IPS-15b (cell line): ENCODE measurements at regions not wholly inside any gene's neighbourhood (a gene's known extent, or its start where the extent isn't known, plus 50 kb on each side); places are given as distances from the start of the nearest gene placed in this dataset.

Source experiments
- H3K27me3 ChIP-seq: one replicate; pipeline ENCODE4 v1.6.1; 2013; ENCODE audit warnings: low read length; ENCODE audit not compliant: control insufficient read depth, insufficient read depth
- H3K36me3 ChIP-seq: one replicate; pipeline ENCODE4 v1.6.1; 2013; ENCODE audit warnings: low read length; ENCODE audit not compliant: control insufficient read depth, insufficient read depth
- H3K4me1 ChIP-seq: one replicate; pipeline ENCODE4 v1.6.1; 2013; ENCODE audit warnings: mild to moderate bottlenecking, low read length; ENCODE audit not compliant: control insufficient read depth, insufficient read depth
- H3K4me3 ChIP-seq: one replicate; pipeline ENCODE4 v1.5.1; 2013; ENCODE audit warnings: low read depth, low read length
- H3K9ac ChIP-seq: one replicate; pipeline ENCODE4 v1.6.1; 2013; ENCODE audit warnings: low read depth, mild to moderate bottlenecking, low read length
- H3K9me3 ChIP-seq: one replicate; pipeline ENCODE4 v1.6.1; 2013; ENCODE audit warnings: mild to moderate bottlenecking, low read length; ENCODE audit not compliant: control insufficient read depth, insufficient read depth

DNA sequence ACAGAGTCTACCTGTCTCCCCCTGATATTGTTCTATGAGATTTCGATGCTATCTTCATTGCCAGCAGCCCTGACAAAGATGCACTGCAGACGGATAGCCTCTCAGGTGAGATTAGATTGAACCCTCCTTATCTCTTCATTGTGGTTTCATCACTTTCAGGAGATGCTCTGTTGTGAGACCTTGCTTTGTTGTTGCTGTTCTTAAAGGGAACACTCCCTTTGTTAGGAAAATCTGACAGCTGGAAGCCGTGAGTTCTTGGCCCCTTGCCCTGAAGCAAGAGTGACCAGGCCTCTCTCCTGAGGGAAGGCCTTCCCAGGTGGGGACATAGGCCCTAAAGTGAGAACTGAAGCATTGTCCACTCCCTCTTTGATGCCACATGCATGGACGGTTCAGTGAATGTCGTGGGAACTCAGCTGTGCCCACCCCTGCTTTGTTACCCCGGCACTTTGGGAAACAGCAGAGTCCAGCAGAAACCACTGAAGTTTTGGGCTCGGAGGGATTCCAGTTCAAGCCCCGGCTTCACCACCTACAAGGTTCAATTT, 976.1 kb downstream of the TBC1D22A start:
- H3K27me3 ChIP-seq, result no peaks in the 10 kb centered on the region
- H3K36me3 ChIP-seq, result no peaks in the 10 kb centered on the region
- H3K4me1 ChIP-seq, result no peaks in the 10 kb centered on the region
- no peak overlapping the region for H3K4me3 ChIP-seq
- H3K9ac ChIP-seq, result no peak overlapping the region
- H3K9me3 ChIP-seq, result no peaks in the 10 kb centered on the region

DNA sequence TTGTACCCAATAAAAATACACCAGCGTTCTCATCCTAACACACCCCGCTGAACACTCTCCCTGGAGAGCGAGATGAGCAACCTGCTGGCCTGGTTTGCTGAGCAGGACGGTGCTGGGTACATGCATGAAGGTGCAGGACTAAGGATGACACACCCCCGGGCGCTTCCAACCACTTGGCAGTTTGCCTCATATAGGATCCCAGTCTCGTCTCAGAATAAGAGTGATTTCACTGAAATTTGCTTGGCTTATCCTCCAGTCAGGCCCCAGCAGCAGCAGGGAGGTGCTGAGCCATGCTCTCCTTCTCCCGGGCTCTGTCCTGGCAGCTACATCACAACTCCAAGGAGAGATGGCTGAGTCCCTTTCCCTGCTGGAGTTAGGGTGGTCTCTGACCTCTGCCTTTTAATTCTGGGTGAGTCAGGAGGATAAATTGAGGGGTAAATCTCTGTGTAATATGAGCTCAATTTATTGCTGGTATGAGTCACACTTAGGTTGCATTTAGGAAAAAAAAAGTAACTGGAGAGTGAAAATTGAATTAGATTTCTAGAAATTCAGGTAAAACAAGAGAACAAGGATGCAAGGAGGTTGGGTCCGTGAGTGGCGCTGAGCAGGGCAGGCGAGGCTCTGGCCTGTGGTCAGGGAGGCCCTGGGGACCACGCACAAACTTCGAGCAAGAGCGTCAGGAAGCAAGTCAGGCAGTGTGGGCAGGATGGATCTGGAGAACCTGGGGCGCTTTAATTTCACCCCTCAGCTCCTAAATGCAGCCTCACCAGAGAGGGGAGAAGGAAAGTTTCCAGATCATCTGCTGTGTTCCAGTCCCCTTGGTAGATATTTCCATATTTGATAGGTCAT, 974.0 kb downstream of the TBC1D22A start:
- H3K27me3 ChIP-seq, result no peaks in the 10 kb centered on the region
- H3K9ac ChIP-seq, result no peak overlapping the region
- H3K4me1 ChIP-seq, result no peaks in the 10 kb centered on the region
- H3K9me3 ChIP-seq, result no peaks in the 10 kb centered on the region
- no peaks in the 10 kb centered on the region for H3K36me3 ChIP-seq
- no peak overlapping the region for H3K4me3 ChIP-seq

DNA sequence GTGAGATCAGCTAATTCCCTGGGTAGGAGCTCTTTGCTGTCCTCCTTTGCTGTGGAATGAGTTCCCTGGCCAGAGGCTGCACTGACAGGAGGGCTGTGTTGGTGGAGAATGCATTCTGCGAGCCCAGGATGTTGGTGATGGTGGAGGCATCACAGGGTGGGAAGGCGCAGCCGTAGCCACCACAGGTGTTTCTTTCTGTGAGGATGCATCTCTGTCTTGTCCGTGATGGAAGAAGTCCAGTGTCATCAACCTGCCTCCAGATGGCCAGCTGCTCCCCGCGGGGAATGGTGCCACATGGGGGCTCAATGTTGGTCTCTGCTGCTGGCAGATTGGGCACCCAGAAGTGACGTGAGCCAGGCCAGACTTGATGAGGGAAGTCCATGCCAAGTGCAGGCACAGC, 972.1 kb downstream of the TBC1D22A start:
- Histone ChIP-seq H3K9me3 (no peaks in the 10 kb centered on the region), H3K4me1 (no peaks in the 10 kb centered on the region), H3K4me3 (no peak overlapping the region), H3K9ac (no peak overlapping the region), H3K27me3 (no peaks in the 10 kb centered on the region), H3K36me3 (no peaks in the 10 kb centered on the region)

DNA sequence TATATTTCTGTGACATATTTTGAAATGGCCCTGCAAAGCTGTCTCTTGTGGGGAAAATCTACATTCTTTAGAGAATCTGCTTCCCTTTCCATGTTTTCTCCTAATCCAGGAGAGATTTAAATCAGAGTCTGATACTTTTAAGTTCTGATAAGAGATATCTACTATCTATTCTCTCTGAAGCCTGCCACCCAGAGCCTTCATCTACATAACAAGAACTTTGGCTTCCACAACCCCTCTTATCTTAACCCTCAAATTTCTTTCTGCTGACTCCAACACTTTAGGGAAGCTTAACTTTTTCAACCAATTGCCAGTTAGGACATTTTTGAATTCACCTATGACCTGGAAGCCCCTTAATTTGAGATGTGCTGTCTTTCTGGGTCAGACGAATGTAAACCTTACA, 965.2 kb downstream of the TBC1D22A start:
- Histone ChIP-seq H3K36me3 (no peaks in the 10 kb centered on the region), H3K27me3 (no peaks in the 10 kb centered on the region), H3K4me1 (peaks cover 8% of the 10 kb centered on the region), H3K4me3 (no peak overlapping the region), H3K9ac (no peak overlapping the region), H3K9me3 (no peaks in the 10 kb centered on the region)

DNA sequence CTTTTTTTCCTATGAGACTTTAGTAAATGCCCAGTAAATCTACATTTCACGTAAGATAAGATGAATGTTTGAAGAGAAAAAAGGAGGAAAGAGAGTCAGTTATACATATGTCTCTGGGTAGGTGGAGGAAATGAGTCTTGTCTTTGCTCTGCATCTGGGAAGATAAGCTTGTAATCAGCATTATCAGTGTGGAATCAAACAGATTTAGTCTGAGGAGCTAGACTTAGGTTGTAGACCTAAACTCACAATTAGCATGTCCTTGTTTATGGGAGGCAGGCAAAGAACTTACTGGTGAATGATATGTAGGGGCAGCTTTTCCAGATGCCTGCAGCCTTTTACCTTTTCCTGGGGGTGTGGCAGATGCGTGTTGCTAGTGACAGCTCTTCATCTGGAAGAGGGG, 962.3 kb downstream of the TBC1D22A start:
- Histone ChIP-seq H3K9ac (no peak overlapping the region), H3K4me3 (no peak overlapping the region), H3K27me3 (no peaks in the 10 kb centered on the region), H3K9me3 (no peaks in the 10 kb centered on the region), H3K4me1 (peaks cover 8% of the 10 kb centered on the region), H3K36me3 (no peaks in the 10 kb centered on the region)

DNA sequence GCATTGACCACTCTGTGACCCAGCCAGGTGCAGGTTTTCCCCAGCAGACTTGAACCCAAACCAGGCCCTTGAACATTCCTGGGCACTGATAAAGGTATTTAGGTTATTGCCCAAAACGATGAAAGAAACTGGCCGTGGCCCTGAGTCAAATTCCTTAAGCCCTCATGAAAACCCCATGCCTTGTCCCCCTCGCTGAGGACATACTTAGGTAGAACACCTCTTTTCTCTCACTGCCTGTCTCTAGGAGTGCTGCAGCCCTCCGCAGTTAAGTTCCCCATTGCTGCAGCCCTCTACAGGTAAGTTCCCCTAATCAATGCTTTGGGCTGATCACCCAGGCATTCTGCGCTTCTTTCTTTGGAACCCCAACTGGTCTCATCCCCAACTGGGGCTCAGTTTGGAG, 961.6 kb downstream of the TBC1D22A start:
- H3K9ac ChIP-seq, result no peak overlapping the region
- H3K36me3 ChIP-seq, result no peaks in the 10 kb centered on the region
- H3K27me3 ChIP-seq, result no peaks in the 10 kb centered on the region
- no peak overlapping the region for H3K4me3 ChIP-seq
- H3K9me3 ChIP-seq, result no peaks in the 10 kb centered on the region
- peaks cover 8% of the 10 kb centered on the region for H3K4me1 ChIP-seq

DNA sequence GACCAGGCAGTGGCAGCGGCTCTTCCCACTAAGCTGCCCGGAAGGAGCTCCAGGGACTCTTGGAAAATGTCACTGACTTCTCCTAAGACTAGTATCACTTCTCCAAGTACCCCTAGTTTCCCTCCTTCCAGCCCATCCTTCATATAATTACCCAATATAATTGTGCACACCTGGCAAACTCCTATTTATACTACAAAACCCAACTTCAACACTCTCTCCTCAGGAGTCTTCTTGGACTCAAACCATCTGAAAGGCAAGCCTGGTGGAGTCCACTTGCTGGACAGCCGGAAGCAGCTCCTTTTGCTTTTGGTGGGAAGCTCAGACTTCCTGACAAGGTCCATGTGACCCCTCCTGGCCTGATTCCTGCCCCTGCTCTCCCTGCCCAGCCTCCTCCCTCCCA, 955.9 kb downstream of the TBC1D22A start:
- Histone ChIP-seq H3K9ac (no peak overlapping the region), H3K4me3 (no peak overlapping the region), H3K4me1 (no peaks in the 10 kb centered on the region), H3K36me3 (no peaks in the 10 kb centered on the region), H3K9me3 (no peaks in the 10 kb centered on the region), H3K27me3 (no peaks in the 10 kb centered on the region)

DNA sequence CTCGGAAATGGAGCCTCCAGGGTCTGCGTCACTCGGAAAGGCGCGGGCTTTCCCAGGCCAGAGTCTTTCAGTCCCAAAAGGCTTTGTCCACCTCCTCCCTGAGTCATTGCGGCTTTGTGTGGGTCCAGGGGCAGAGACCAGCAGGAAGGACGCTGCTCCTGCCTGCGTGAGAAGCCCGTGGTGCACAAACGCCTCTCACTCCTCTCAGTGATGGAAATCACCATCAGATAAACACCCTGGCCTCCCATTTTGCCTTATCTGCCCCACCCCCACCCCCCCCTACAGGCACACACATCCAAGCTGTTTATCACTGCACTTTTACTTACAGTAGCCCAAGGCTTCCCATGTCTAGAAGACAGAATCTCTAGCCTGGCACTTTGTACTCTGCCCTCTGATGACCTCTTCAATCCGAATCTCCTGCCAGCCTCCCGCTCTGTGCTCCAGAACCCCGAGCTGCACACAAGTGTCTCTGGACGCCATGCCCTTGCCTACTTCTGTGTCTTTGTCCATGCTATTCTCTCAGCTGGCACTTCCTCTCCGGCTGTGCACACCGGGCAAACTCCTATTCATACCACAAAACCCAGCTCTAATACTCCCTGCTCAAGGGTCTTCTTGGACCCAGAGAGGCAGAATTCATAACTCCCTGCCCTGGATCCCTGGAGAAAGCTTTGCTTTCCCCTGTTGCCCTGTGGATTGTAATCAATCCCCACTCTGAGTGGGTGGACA, 954.6 kb downstream of the TBC1D22A start:
- Histone ChIP-seq H3K9me3 (no peaks in the 10 kb centered on the region), H3K4me1 (no peaks in the 10 kb centered on the region), H3K36me3 (no peaks in the 10 kb centered on the region), H3K27me3 (no peaks in the 10 kb centered on the region), H3K9ac (no peak overlapping the region), H3K4me3 (no peak overlapping the region)

DNA sequence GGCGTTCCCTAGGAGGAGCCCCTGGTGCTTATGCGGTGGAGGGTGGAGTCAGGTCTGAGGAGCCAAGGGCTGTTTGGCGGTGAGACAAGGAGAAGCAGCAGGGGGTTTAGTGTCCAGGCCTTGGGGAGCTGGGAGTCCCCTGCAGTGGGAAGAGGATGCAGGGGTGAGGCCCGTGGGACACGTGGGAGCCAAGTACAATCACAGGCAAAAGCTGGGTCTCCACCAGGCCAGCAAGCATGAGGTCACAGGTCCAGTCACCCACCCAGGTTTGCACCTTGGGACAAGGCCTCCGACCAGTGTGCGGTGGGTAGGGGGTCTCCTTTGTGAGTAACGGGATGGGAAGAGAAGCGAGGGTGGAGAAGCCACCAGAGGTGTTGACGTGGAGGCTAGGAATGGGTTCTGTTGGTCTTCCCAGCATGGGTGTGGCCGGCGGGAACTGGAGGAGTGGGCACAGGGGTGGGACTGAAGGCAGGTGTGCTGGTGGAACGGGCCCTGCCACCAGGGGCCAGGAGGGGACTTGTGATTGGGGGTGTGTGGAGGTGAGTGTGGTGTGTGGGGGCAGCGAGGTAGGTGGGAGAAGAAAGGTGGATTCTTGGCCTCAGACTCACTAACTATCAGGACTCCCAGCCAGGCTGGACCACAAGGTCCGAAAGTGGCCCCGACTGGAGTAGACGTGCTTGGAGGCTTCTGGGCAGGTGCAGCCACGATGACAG, 953.6 kb downstream of the TBC1D22A start:
- Histone ChIP-seq H3K9ac (no peak overlapping the region), H3K9me3 (no peaks in the 10 kb centered on the region), H3K4me3 (no peak overlapping the region), H3K36me3 (no peaks in the 10 kb centered on the region), H3K27me3 (no peaks in the 10 kb centered on the region), H3K4me1 (no peaks in the 10 kb centered on the region)

DNA sequence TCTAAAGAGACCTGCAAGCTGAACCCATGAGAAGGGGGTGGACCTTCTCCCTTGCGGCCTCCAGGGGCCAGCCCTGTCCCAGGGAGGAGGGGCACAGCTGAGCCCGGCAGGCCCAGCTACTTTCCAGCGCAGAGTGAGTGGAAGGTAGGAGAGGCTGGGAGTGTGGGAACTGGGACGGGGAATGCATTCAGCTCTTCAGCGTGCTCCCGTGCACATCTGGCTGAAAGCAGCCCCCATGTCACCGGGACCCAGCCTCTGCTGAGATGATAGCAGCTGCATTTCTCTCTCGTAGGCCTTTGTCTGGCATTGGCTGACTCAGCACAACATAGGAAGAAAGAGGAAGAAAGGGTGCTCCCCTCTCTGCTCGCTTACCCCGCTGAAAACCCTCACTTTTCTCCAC, 951.5 kb downstream of the TBC1D22A start:
- Histone ChIP-seq H3K9me3 (no peaks in the 10 kb centered on the region), H3K4me1 (peaks cover 5% of the 10 kb centered on the region), H3K36me3 (no peaks in the 10 kb centered on the region), H3K4me3 (no peak overlapping the region), H3K27me3 (no peaks in the 10 kb centered on the region), H3K9ac (no peak overlapping the region)

DNA sequence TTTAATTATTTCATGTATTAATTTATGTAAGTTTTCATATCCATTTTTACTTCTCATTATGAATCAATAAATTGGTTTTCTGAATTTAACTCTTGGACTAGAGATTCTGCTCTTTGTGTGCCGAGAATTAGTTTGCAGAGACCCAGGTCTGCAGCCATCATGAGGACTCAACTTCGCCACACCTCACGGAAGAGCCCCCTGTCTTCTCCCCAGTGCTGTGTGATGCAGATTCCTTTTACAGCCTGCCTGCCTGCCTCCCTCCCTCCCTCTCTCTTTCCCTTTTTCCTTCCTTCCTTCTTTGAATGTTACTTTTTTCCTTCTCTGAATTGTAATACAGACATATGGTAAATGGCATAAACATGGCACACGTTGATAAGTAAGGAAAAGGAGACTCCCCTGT, 947.7 kb downstream of the TBC1D22A start:
- Histone ChIP-seq H3K36me3 (no peaks in the 10 kb centered on the region), H3K4me3 (no peak overlapping the region), H3K27me3 (no peaks in the 10 kb centered on the region), H3K9me3 (no peaks in the 10 kb centered on the region), H3K9ac (no peak overlapping the region), H3K4me1 (peaks cover 5% of the 10 kb centered on the region)
